GM21619 (cell line): ENCODE measurements at regions not wholly inside any gene's neighbourhood (a gene's known extent, or its start where the extent isn't known, plus 50 kb on each side); places are given as distances from the start of the nearest gene placed in this dataset.
"Not testable (repeated sequence)": the region's sequence is repeated elsewhere in the genome, so short reads cannot be mapped to it uniquely, and the experiment has no call there.

Experiments
- ATAC-seq: cut with Tn5 transposase; IDR thresholded peaks from one replicate; pipeline ENCODE4 v1.9.1; 2021; ENCODE audit not compliant: unreplicated experiment

DNA sequence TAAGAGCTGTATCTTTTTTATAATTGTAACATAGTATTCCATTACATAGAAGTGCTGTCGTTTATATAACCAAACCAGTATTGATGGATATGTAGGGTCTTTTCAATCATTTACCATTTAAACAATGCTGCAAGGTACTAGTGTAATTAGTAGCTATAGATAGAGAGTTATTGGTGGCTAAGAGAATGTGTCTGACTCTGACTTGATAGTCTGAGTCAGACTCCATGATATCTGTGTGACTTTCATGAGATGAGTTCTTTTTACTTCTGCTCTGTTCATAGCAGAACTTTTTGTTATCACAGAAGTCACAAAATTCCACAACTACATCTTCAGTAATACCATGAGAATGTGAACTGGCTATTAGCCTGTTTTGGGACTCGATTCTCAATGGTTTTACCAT is 150.6 kb downstream of the FHIP1A start:
- no peak for ATAC-seq

- ATAC-seq = no peak
Observed at GRCh38 chr4:151561551-151562256, 152.7 kb downstream of the FHIP1A start.

- no peak for ATAC-seq
Observed at GRCh38 chr4:151563194-151563593, 154.2 kb downstream of the FHIP1A start.

GRCh38 chr4:151564321-151564720 is 155.3 kb downstream of the FHIP1A start:
- no peak for ATAC-seq

DNA sequence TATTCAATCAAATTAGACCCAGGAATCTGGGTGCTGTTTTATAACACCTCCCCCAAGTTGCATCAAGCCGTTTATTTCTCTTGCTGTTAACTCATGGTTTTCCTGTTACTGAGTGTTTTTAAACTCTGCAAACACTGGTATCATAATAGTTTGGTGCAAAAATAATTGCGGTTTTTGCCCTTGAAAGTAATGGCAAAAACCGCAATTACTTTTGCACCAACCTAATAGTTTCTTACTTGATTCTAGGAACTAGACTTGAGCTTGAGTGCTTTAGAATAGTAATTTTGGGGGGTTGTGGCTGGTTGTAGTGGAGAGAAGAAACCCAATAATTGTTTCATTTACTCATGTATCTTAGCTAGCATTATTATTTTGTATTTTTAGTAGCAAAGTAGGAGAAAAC is 156.6 kb downstream of the FHIP1A start:
- ATAC-seq = no peak

DNA sequence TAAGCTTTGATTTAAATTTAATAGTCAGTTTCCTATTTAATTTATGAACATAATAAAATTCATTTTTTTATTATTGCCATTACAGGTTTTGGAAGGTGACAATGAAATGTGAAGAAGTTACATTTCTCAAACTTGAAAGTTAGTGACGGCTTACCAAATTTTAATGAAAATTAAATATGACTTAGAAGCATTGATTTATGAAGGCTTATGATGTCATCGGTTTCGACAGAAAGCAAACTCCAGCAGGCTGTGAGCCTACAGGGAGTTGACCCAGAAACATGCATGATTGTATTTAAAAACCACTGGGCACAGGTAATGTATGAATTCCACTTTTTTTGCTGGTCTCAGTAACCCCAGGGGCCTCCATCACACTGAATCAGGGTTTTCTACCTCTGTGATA is 157.1 kb downstream of the FHIP1A start:
- no peak for ATAC-seq

GRCh38 chr4:151567056-151567455 is 158.1 kb downstream of the FHIP1A start:
- peak; percentile 81 for ATAC-seq

GRCh38 chr4:151568966-151569365 is 160.0 kb downstream of the FHIP1A start:
- no peak for ATAC-seq

DNA sequence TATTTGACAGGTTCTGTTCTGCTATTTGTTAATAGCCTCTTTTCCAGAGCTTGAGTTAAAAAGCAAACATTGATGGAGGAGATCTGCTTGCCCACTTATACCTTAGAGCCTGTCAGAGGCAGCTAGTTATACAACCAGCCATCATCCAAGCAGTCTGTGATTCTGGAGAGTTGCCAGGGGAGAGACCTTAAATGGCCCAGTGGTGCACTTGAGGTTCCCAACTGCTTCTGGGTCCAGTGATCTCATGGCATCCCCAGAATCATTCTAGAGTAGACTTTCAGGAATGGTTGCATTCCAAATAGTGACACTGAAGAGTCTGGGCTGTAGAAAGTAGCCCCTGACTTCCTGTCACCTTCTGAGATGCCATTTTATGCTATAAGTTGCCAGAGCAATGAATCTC is 160.7 kb downstream of the FHIP1A start:
- no peak for ATAC-seq

GRCh38 chr4:151573474-151573873 is 164.5 kb downstream of the FHIP1A start:
- ATAC-seq = no peak

DNA sequence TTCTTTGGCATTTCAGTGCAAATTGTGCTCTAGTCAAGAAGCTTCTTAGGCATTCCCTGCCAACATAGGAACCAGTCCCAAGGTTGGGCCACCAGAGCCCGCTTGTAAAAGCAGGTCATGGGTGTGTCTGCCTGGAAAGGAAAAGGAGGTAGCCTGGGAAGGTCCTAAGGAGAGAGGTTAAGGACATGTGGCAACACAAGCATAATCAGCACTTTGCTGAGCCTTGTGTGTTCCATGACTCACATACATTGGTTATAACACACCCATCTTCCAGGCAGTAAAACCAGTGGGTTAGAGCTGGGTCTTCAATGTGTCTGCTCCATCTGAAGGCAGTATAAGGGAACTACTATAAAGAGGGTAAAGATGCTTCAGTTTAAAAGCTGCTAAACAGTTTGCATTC is 165.0 kb downstream of the FHIP1A start:
- ATAC-seq = no peak

DNA sequence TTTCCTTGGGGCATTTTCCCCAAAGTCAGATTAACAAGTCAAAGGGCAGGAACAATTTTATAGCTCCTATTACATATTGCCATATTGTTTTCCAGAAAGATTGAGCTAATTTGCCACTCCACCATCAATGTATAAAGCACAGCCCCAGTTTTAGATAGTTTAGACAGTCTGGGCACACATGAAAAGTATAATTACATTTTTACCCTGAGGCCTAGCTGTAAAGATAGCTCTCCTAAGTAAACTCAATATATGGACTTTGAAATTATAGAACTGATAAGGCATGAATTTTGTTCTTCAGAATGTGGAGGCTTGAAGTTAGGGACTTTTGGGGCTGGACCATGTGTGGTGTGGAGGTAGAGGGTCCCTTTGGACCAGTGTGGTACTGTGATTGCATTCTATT is 166.0 kb downstream of the FHIP1A start:
- no peak for ATAC-seq

- no peak for ATAC-seq
Observed at GRCh38 chr4:151575646-151576045, 166.7 kb downstream of the FHIP1A start.

DNA sequence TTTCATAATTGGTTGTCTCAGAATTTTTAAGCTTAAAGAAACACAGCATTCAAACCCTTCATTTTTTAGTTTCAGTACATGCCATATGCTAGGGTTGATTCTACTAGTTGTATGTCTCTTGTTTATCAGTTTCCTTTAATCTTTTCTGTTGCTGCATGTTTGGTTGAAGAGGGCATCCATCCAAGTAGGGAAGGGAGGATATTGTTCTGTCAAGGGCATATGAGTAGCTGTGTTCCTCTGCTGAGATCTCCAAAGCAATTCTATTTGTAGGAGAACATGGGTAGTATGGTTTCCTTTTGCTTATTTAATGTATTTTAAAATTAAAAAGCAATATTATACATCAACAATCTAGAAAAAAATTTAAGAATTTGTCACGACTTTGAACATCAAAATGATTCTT is 167.7 kb downstream of the FHIP1A start:
- no peak for ATAC-seq

DNA sequence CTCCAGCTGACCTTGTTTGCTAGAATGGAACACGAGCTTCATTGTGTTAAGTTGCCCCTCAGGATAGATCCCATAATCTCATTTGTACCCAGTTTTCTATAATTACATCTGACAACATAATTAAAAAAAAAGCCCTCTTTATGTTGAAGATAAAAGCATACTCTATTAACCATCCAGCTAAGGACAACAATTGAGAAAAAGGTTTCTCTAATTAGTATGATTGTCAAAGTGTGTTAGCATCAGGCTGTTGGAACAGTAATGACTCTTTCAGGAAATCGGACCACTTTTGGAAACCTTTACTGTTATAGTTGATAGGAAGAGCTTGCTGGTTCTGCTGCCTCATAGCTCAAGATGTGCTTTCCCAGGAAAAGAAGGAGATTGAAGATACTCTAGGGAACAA is 172.6 kb downstream of the FHIP1A start:
- ATAC-seq = no peak

GRCh38 chr4:151582098-151582497 is 173.1 kb downstream of the FHIP1A start:
- ATAC-seq = no peak

DNA sequence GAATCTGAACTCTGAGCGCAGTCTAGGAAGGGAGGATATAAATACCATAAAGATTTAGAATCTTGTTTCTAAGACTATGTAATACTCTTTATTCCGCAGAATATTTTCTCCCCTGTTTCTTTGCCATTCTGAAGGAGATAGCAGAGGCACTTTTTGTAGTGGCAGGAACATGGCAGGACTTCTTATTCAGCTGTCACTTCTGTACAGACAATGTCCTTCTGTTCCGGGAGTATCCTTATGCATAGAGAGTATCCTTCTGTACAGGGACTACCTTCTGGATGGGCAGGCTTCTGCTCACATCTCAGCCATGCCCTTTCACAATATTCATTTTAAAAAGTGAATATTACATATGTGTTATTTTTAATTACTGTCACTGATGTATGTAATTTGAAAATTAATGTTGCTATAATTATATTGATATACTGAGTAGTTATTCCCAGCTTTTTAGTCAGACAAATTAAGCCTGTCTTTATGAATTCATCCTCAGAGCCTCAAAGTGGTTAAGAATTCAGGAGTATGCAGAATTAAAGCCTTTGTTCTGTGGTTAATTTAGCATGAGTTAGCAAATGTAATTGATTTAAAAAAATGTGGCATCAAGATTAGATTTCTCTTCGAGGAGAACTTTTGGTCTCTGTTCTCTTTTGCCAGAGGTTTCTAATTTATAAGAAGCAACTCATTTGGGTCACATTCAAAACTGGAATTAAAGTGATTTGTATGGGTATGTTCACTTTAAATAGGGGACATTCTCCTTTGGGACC is 174.4 kb downstream of the FHIP1A start:
- no peak for ATAC-seq

DNA sequence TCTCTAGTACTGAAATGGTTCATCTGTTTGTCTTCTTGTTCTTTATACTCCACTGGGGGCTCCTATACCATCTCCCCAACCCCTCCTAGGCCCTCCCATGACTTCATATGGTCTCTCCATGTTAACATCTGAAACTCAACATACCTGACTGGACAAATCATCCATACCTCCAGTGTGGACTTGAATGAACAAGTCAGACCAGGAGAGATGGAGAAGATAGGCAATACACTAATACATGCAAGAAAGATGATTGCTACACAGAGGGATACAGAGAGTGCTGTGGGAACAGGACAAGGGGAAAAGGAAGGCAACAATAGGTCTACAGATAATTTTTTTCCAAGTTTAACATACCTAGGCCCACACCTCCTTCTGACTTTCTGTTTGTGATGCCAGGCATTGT is 175.1 kb downstream of the FHIP1A start:
- ATAC-seq = no peak

DNA sequence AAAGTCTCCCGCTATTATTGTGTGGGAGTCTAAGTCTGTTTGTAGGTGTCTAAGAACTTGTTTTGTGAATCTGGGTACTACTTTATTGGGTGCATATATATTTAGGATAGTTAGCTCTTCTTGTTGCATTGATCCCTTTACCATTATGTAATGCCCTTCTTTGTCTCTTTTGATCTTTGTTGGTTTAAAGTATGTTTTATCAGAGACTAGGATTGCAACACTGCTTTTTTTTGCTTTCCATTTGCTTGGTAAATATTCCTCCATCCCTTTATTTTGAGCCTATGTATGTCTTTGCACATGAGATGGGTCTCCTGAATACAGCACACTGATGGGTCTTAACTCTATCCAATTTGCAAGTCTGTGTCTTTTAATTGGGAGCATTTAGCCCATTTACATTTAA is 165.2 kb downstream of the GATB start:
- ATAC-seq = not testable (repeated sequence)

DNA sequence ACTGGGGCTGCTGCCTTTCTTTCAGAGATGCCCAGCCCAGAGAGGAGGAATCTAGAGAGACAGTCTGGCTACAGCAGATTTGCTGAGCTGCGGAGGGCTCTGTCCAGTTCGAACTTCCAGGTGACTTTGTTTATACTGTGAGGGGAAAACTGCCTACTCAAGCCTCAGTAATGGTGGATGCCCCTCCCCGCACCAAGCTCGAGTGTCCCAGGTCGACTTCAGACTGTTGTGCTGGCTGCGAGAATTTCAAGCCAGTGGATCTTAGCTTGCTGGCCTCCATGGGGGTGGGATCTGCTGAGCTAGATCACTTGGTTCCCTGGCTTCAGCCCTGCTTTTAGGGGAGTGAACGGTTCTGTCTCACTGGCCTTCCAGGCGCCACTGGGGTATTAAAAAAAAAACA is 163.1 kb downstream of the GATB start:
- ATAC-seq = not testable (repeated sequence)

DNA sequence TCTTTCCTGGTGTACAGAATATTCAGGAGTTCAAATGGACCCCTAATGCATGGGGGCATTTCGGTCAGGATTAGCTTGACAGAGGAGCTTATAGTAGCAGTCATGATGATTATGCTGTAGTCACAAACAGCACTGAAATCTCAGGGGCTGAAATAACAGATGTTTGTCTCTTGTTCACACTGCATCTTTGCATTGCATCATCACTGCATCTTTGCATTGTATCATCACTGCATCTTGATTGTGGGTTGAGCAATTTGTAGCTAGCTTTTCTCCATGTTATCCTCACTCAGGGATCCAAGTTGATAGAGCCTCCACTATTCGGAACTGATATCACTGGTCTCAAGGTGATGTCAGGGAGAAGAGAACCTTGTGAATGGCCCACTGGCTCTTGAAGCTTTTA is 160.9 kb downstream of the GATB start:
- no peak for ATAC-seq

GRCh38 chr4:151600432-151600831 is 160.4 kb downstream of the GATB start:
- no peak for ATAC-seq

GRCh38 chr4:151603377-151603776 is 157.4 kb downstream of the GATB start:
- no peak for ATAC-seq
